Inferior parietal cortex (tissue), 1 donor: ENCODE measurements at regions not wholly inside any gene's neighbourhood (a gene's known extent, or its start where the extent isn't known, plus 50 kb on each side); places are given as distances from the start of the nearest gene placed in this dataset.
"Not testable (repeated sequence)": the region's sequence is repeated elsewhere in the genome, so short reads cannot be mapped to it uniquely, and the experiment has no call there.

Source experiments
- DNase-seq: peaks from one replicate; pipeline ENCODE4 v3.0.0-alpha.2; 2016; ENCODE audit errors: extremely low spot score

GRCh38 chr4:121616449-121616848 is 80.3 kb downstream of the ANXA5 start:
- DNase-seq = not testable (repeated sequence)

- DNase-seq = no peak
Measured at GRCh38 chr4:121614101-121614500, 82.7 kb downstream of the ANXA5 start.

GRCh38 chr4:121599049-121599448 is 97.7 kb downstream of the ANXA5 start:
- DNase-seq = no peak

- no peak for DNase-seq
Measured at GRCh38 chr4:121597346-121597934, 99.3 kb downstream of the ANXA5 start.

- DNase-seq = no peak
Measured at GRCh38 chr4:121594796-121595526, 101.8 kb downstream of the ANXA5 start.

- no peak for DNase-seq
Measured at GRCh38 chr4:121593760-121594159, 103.0 kb downstream of the ANXA5 start.

- DNase-seq = not testable (repeated sequence)
Measured at GRCh38 chr4:121592257-121592656, 104.5 kb downstream of the ANXA5 start.

- DNase-seq = no peak
Measured at GRCh38 chr4:121584836-121585235, 111.9 kb downstream of the ANXA5 start.

- DNase-seq = no peak
Measured at GRCh38 chr4:121583396-121583795, 113.4 kb downstream of the ANXA5 start.

GRCh38 chr4:121582296-121582695 is 114.5 kb downstream of the ANXA5 start:
- no peak for DNase-seq

GRCh38 chr4:121575392-121575791 is 121.4 kb downstream of the ANXA5 start:
- DNase-seq = not testable (repeated sequence)

GRCh38 chr4:121574618-121575017 is 122.2 kb downstream of the ANXA5 start:
- DNase-seq = no peak

GRCh38 chr4:121567748-121568147 is 129.0 kb downstream of the ANXA5 start:
- no peak for DNase-seq

GRCh38 chr4:121564840-121565375 is 131.9 kb downstream of the ANXA5 start:
- no peak for DNase-seq

- DNase-seq = no peak
Measured at GRCh38 chr4:121562811-121563210, 134.0 kb downstream of the ANXA5 start.

GRCh38 chr4:121555315-121556107 is 141.3 kb downstream of the ANXA5 start:
- DNase-seq = no peak

- DNase-seq = no peak
Measured at GRCh38 chr4:121554382-121554781, 142.4 kb downstream of the ANXA5 start.

GRCh38 chr4:121551881-121552280 is 144.9 kb downstream of the ANXA5 start:
- no peak for DNase-seq

GRCh38 chr4:121551271-121551670 is 145.5 kb downstream of the ANXA5 start:
- no peak for DNase-seq

- no peak for DNase-seq
Measured at GRCh38 chr4:121541696-121542095, 155.1 kb downstream of the ANXA5 start.

GRCh38 chr4:121535351-121535750 is 154.5 kb upstream of the QRFPR start:
- DNase-seq = no peak

GRCh38 chr4:121534187-121534586 is 153.4 kb upstream of the QRFPR start:
- DNase-seq = no peak
